ENCODE measurements at regions not wholly inside any gene's neighbourhood (a gene's known extent, or its start where the extent isn't known, plus 50 kb on each side); places are given as distances from the start of the nearest gene placed in this dataset.

GRCh38 chr5:111973961-111974360 lies 217.0 kb upstream of the NREP start:
- intact Hi-C loops (cut with DNase I; ENCODE audit: low total_unique reads) = no loop called here
- H3K4me1 ChIP-seq = no peaks in the 10 kb centered on the region
- 49 to 56% methylated on average over 2 of the region's 2 CpGs for WGBS, 2 donors
- no peak overlapping the region for H3K27ac ChIP-seq
- H3K36me3 ChIP-seq (ENCODE audit: low read depth, missing control alignments) = no peaks in the 10 kb centered on the region
- no peak for TF ChIP-seq POLR2A (IDR thresholded peaks at IDR 0.05)
- TF ChIP-seq CTCF (IDR thresholded peaks at IDR 0.05) = no peak
- H3K27me3 ChIP-seq = no peaks in the 10 kb centered on the region
- no peak for DNase-seq
- no peaks in the 10 kb centered on the region for H3K9me3 ChIP-seq
- H3K4me3 ChIP-seq = no peak overlapping the region

GRCh38 chr5:111972548-111972947 lies 215.6 kb upstream of the NREP start:
- Histone ChIP-seq H3K4me3 (no peak overlapping the region), H3K9me3 (no peaks in the 10 kb centered on the region), H3K36me3 (ENCODE audit: low read depth, missing control alignments) (no peaks in the 10 kb centered on the region), H3K27me3 (no peaks in the 10 kb centered on the region), H3K4me1 (no peaks in the 10 kb centered on the region), H3K27ac (no peak overlapping the region)
- no peak for DNase-seq
- TF ChIP-seq POLR2A (IDR thresholded peaks at IDR 0.05) = no peak
- TF ChIP-seq CTCF (IDR thresholded peaks at IDR 0.05) = no peak
- WGBS, 2 donors = 83 to 95% methylated on average over 2 of the region's 2 CpGs
- intact Hi-C loops (cut with DNase I; ENCODE audit: low total_unique reads) = no loop called here

- 87 to 94% methylated on average over 2 of the region's 2 CpGs for WGBS, 2 donors
- no peak for TF ChIP-seq POLR2A (IDR thresholded peaks at IDR 0.05)
Measured at GRCh38 chr5:111972080-111972479, 215.1 kb upstream of the NREP start.

GRCh38 chr5:111968459-111968858 lies 211.5 kb upstream of the NREP start:
- DNase-seq = no peak
- Histone ChIP-seq H3K4me3 (no peak overlapping the region), H3K36me3 (ENCODE audit: low read depth, missing control alignments) (no peaks in the 10 kb centered on the region), H3K27ac (no peak overlapping the region), H3K27me3 (no peaks in the 10 kb centered on the region), H3K4me1 (no peaks in the 10 kb centered on the region), H3K9me3 (no peaks in the 10 kb centered on the region)
- intact Hi-C loops (cut with DNase I; ENCODE audit: low total_unique reads) = no loop called here
- TF ChIP-seq CTCF (IDR thresholded peaks at IDR 0.05) = no peak
- no peak for TF ChIP-seq POLR2A (IDR thresholded peaks at IDR 0.05)
- WGBS, 2 donors = 32 to 64% methylated on average over 1 of the region's 1 CpG

More at GRCh38 chr5:111972080-111972479, 215.1 kb upstream of the NREP start:
- DNase-seq = no peak
- Histone ChIP-seq H3K9me3 (no peaks in the 10 kb centered on the region), H3K4me3 (no peak overlapping the region), H3K4me1 (no peaks in the 10 kb centered on the region), H3K27me3 (no peaks in the 10 kb centered on the region), H3K36me3 (ENCODE audit: low read depth, missing control alignments) (no peaks in the 10 kb centered on the region), H3K27ac (no peak overlapping the region)
- intact Hi-C loops (cut with DNase I; ENCODE audit: low total_unique reads) = no loop called here

- H3K9me3 ChIP-seq = no peaks in the 10 kb centered on the region
- 98% methylated on average over 8 of the region's 8 CpGs for WGBS, 2 donors
- no peak for DNase-seq
- no peak overlapping the region for H3K4me3 ChIP-seq
- H3K27me3 ChIP-seq = no peaks in the 10 kb centered on the region
- intact Hi-C loops (cut with DNase I; ENCODE audit: low total_unique reads) = no loop called here
- no peaks in the 10 kb centered on the region for H3K36me3 ChIP-seq (ENCODE audit: low read depth, missing control alignments)
- no peak for TF ChIP-seq POLR2A (IDR thresholded peaks at IDR 0.05)
- TF ChIP-seq CTCF (IDR thresholded peaks at IDR 0.05) = no peak
- no peaks in the 10 kb centered on the region for H3K4me1 ChIP-seq
- H3K27ac ChIP-seq = no peak overlapping the region
Measured at GRCh38 chr5:111967463-111967862, 210.5 kb upstream of the NREP start.
